Spinal cord (tissue), 9 donors: ENCODE measurements at regions not wholly inside any gene's neighbourhood (a gene's known extent, or its start where the extent isn't known, plus 50 kb on each side); places are given as distances from the start of the nearest gene placed in this dataset.
"Not testable (repeated sequence)": the region's sequence is repeated elsewhere in the genome, so short reads cannot be mapped to it uniquely, and the experiment has no call there.

ENCODE experiments used
- DNase-seq, 6 donors: peaks; one replicate each; pipeline versions ENCODE4 v3.0.0 to v3.0.0-alpha.2; 2013 to 2015; ENCODE audit warnings: low spot score in 6 of 6, low read depth in 4 of 6
- H3K27ac ChIP-seq: one replicate; pipeline ENCODE4 v1.5.1; 2013; ENCODE audit warnings: low read depth, low read length, control low read depth
- H3K27me3 ChIP-seq: one replicate; pipeline ENCODE4 v1.6.1; 2013; ENCODE audit warnings: low read length; ENCODE audit not compliant: control insufficient read depth, insufficient read depth
- H3K36me3 ChIP-seq: one replicate; pipeline ENCODE4 v1.6.1; 2013; ENCODE audit warnings: low read length; ENCODE audit not compliant: control insufficient read depth, insufficient read depth
- H3K4me1 ChIP-seq: one replicate; pipeline ENCODE4 v1.6.1; 2013; ENCODE audit warnings: low read length; ENCODE audit not compliant: control insufficient read depth, insufficient read depth
- H3K4me3 ChIP-seq: one replicate; pipeline ENCODE4 v1.5.1; 2013; ENCODE audit warnings: low read depth, low read length, control low read depth
- H3K9me3 ChIP-seq: one replicate; pipeline ENCODE4 v1.6.1; 2013; ENCODE audit warnings: low read length; ENCODE audit not compliant: control insufficient read depth, insufficient read depth
- WGBS: methylation state at CpG from one replicate; pipeline ENCODE4 v1.1.5; 2013; ENCODE audit warnings: missing lambda C conversion rate; ENCODE audit not compliant: insufficient coverage; 5-methylcytosine and 5-hydroxymethylcytosine counted together
- donor health status: healthy.

- no CpG with 5 or more reads among the region's 2 CpGs for WGBS
- DNase-seq, result no peak
- H3K27ac ChIP-seq, result no peak overlapping the region
- no peaks in the 10 kb centered on the region for H3K9me3 ChIP-seq
- H3K4me1 ChIP-seq, result no peaks in the 10 kb centered on the region
- H3K27me3 ChIP-seq, result no peaks in the 10 kb centered on the region
- H3K36me3 ChIP-seq, result no peaks in the 10 kb centered on the region
- no peak overlapping the region for H3K4me3 ChIP-seq
These were observed 71.0 kb downstream of the EDN1 start for GRCh38 chr6:12361042-12361765.

DNA sequence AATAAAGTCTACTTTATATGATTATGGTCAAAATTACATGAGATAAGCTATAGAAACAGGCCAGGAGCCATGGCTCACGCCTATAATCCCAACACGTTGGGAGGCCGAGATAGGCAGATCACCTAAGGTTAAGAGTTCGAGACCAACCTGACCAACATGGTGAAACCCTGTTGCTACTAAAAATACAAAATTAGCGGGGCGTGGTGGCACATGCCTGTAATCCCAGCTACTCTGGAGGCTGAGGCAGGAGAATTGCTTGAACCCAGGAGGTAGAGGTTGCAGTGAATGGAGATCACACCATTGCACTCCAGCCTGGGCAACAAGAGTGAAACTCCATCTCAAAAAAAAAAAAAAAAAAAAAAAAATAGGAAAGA lies 73.1 kb downstream of the EDN1 start:
- H3K4me1 ChIP-seq, H3K27ac ChIP-seq, H3K36me3 ChIP-seq, H3K4me3 ChIP-seq, DNase-seq, H3K27me3 ChIP-seq, H3K9me3 ChIP-seq: not testable (repeated sequence)
- WGBS, result 100% methylated on average over 3 of the region's 6 CpGs

DNA sequence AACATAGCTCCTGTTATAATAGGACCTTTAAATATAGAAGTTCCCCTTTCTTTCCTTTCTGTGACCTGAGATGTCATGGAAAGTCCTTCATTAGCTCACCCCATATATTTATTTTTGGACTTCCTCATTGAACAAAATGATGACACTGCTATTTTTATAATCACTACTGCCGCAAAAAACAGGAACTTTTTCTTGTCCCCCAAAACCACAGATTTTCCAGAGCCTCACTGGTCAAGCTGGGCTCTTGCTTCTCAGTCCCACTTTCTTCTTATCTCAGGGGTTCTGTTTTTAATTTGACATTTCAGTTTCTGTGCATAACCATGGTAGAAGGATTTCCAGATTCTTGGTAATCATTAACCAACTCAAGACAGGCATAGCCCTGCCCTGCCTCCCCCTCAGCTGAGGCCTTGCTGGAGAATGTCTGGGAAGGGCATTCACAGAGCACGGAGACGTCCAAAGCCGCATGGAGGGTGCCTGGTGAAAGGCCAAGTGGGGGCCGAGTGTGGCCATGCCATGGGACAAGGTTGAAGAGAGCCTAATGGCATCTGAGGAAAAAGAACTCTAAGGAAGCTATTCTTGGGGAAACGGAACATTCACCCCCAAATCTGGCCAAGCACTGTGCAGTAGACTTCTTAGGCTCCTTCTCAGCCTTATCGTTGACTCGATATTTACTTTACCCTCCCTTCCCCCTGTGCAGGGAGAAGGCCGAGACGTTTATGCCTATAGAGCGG lies 73.7 kb downstream of the EDN1 start:
- 100% methylated on average over 1 of the region's 11 CpGs for WGBS
- H3K27ac ChIP-seq, result no peak overlapping the region

GRCh38 chr6:12364621-12365020 lies 74.5 kb downstream of the EDN1 start:
- Histone ChIP-seq H3K27ac (no peak overlapping the region), H3K4me1 (no peaks in the 10 kb centered on the region), H3K4me3 (no peak overlapping the region), H3K9me3 (no peaks in the 10 kb centered on the region), H3K27me3 (no peaks in the 10 kb centered on the region), H3K36me3 (no peaks in the 10 kb centered on the region)
- DNase-seq, result no peak
- no CpG with 5 or more reads among the region's 1 CpG for WGBS

More for the DNA sequence above, 73.7 kb downstream of the EDN1 start:
- H3K4me3 ChIP-seq, result no peak overlapping the region
- H3K4me1 ChIP-seq, result no peaks in the 10 kb centered on the region
- DNase-seq, result no peak
- H3K27me3 ChIP-seq, result no peaks in the 10 kb centered on the region
- H3K9me3 ChIP-seq, result no peaks in the 10 kb centered on the region
- no peaks in the 10 kb centered on the region for H3K36me3 ChIP-seq

- Histone ChIP-seq H3K9me3 (no peaks in the 10 kb centered on the region), H3K36me3 (no peaks in the 10 kb centered on the region), H3K4me3 (no peak overlapping the region), H3K27ac (no peak overlapping the region), H3K27me3 (no peaks in the 10 kb centered on the region), H3K4me1 (no peaks in the 10 kb centered on the region)
- no CpG with 5 or more reads among the region's 5 CpGs for WGBS
- no peak for DNase-seq
These were observed 76.6 kb downstream of the EDN1 start for GRCh38 chr6:12366731-12367130.

- Histone ChIP-seq H3K4me3 (no peak overlapping the region), H3K36me3 (no peaks in the 10 kb centered on the region), H3K4me1 (no peaks in the 10 kb centered on the region), H3K27ac (no peak overlapping the region), H3K27me3 (no peaks in the 10 kb centered on the region), H3K9me3 (no peaks in the 10 kb centered on the region)
- no peak for DNase-seq
- WGBS, result 100% methylated on average over 1 of the region's 1 CpG
These were observed 77.3 kb downstream of the EDN1 start for GRCh38 chr6:12367412-12367811.

- no peak overlapping the region for H3K27ac ChIP-seq
- H3K4me3 ChIP-seq, result no peak overlapping the region
- no peaks in the 10 kb centered on the region for H3K4me1 ChIP-seq
- no peaks in the 10 kb centered on the region for H3K27me3 ChIP-seq
- no peaks in the 10 kb centered on the region for H3K9me3 ChIP-seq
- no CpG with 5 or more reads among the region's 1 CpG for WGBS
- no peak for DNase-seq
- H3K36me3 ChIP-seq, result no peaks in the 10 kb centered on the region
These were observed 79.2 kb downstream of the EDN1 start for GRCh38 chr6:12369355-12369754.

DNA sequence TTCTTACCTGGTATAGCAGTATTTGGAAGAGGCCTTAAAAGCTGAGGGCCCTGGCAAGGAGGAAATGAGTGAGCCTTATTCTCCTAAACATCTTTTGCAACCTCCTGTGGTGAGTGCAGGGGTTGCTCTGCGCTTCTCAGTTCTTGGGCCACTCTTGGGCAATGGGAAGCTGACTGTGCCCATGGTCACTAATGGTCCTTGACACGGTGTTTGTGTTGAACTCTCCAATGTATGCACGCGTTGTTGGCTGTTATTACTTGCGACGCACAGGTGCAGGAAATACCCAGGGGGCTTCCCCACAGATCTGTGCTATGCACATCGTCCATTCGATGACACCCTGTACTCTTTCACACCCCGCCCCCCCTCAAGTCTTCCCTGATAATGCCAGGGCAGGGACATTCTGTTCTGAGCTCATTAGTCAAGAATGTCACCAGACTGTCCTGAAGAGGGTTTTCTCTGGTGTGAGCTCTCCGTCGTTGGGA lies 79.7 kb downstream of the EDN1 start:
- Histone ChIP-seq H3K4me3 (no peak overlapping the region), H3K9me3 (no peaks in the 10 kb centered on the region), H3K27ac (no peak overlapping the region), H3K36me3 (no peaks in the 10 kb centered on the region), H3K27me3 (no peaks in the 10 kb centered on the region), H3K4me1 (no peaks in the 10 kb centered on the region)
- DNase-seq, result no peak
- 92% methylated on average over 10 of the region's 11 CpGs for WGBS

- no peaks in the 10 kb centered on the region for H3K27me3 ChIP-seq
- WGBS, result no CpG with 5 or more reads among the region's 1 CpG
- no peak overlapping the region for H3K4me3 ChIP-seq
- H3K9me3 ChIP-seq, result no peaks in the 10 kb centered on the region
- H3K27ac ChIP-seq, result no peak overlapping the region
- H3K4me1 ChIP-seq, result no peaks in the 10 kb centered on the region
- H3K36me3 ChIP-seq, result no peaks in the 10 kb centered on the region
- DNase-seq, result no peak
These were observed 81.0 kb downstream of the EDN1 start for GRCh38 chr6:12371151-12371550.

- no peak overlapping the region for H3K4me3 ChIP-seq
- no peaks in the 10 kb centered on the region for H3K4me1 ChIP-seq
- H3K27ac ChIP-seq, result no peak overlapping the region
- no peaks in the 10 kb centered on the region for H3K36me3 ChIP-seq
- no peaks in the 10 kb centered on the region for H3K27me3 ChIP-seq
- H3K9me3 ChIP-seq, result no peaks in the 10 kb centered on the region
- DNase-seq, result no peak
- 100% methylated on average over 1 of the region's 3 CpGs for WGBS
These were observed 81.5 kb downstream of the EDN1 start for GRCh38 chr6:12371641-12372146.
